ENCODE measurements at regions not wholly inside any gene's neighbourhood (a gene's known extent, or its start where the extent isn't known, plus 50 kb on each side); places are given as distances from the start of the nearest gene placed in this dataset.

GRCh38 chr11:92447586-92447985 lies 223.0 kb downstream of the FAT3 start:
- H3K36me3 ChIP-seq (ENCODE audit: insufficient read depth): no peaks in the 10 kb centered on the region
- no peak overlapping the region for H3K27ac ChIP-seq (ENCODE audit: low read depth)
- no peak overlapping the region for H3K4me3 ChIP-seq
- Mint-ChIP-seq H3K27ac (no peak overlapping the region), H3K27me3 (ENCODE audit: insufficient read depth, low read depth, poor library complexity) (peaks cover 7% of the 10 kb centered on the region), H3K4me1 (peaks cover 74% of the 10 kb centered on the region), H3K9me3 (no peaks in the 10 kb centered on the region), H3K36me3 (ENCODE audit: low read depth) (peaks cover 4% of the 10 kb centered on the region; the same call in 2 of the 3 replicates), H3K4me3 (no peak overlapping the region)
- H3K79me2 ChIP-seq (replicated peaks; ENCODE audit: insufficient read depth): peaks cover 71% of the 10 kb centered on the region
- H3K9me2 ChIP-seq (ENCODE audit: insufficient read depth): no peaks in the 10 kb centered on the region
- H3K4me1 ChIP-seq (ENCODE audit: insufficient read depth): peaks cover 20% of the 10 kb centered on the region
- H3K27me3 ChIP-seq (ENCODE audit: insufficient read depth): no peaks in the 10 kb centered on the region
- H3F3A ChIP-seq (replicated peaks; ENCODE audit: low read depth): no peaks in the 10 kb centered on the region
- H2AFZ ChIP-seq: no peak overlapping the region
- ATAC-seq: peak; percentile 21
- no peak overlapping the region for H3K4me2 ChIP-seq
- H4K20me1 ChIP-seq (replicated peaks; ENCODE audit: insufficient read depth): peaks cover 8% of the 10 kb centered on the region
- no peak for DNase-seq (ENCODE audit: low spot score)
- TF ChIP-seq ZNF331 (CRISPR knock-in tag; IDR thresholded peaks at IDR 0.05; ENCODE audit: low read depth) (no peak), NANOG (IDR thresholded peaks at IDR 0.05; ENCODE audit: borderline replicate concordance) (no peak), EZH2phosphoT487 (IDR thresholded peaks at IDR 0.05; ENCODE audit: unreplicated experiment) (no peak), CREB1 (CRISPR knock-in tag; IDR thresholded peaks at IDR 0.05; ENCODE audit: low read depth) (no peak), REST (IDR thresholded peaks at IDR 0.05; ENCODE audit: unreplicated experiment) (no peak), ZNF114 (CRISPR knock-in tag; IDR thresholded peaks at IDR 0.05) (no peak), POLR2AphosphoS5 (IDR thresholded peaks at IDR 0.05; ENCODE audit: low read depth) (no peak), ETS1 (IDR thresholded peaks at IDR 0.05) (no peak), STAT1 (IDR thresholded peaks at IDR 0.05; ENCODE audit: unreplicated experiment) (no peak), JUNB (IDR thresholded peaks at IDR 0.05; ENCODE audit: unreplicated experiment) (no peak), ZNF462 (CRISPR knock-in tag; IDR thresholded peaks at IDR 0.05) (no peak; the same call in 1 of the 2 replicates), EZH2 (IDR thresholded peaks at IDR 0.05; ENCODE audit: low read depth, unreplicated experiment) (no peak)
- TF ChIP-seq, protein P1, sequence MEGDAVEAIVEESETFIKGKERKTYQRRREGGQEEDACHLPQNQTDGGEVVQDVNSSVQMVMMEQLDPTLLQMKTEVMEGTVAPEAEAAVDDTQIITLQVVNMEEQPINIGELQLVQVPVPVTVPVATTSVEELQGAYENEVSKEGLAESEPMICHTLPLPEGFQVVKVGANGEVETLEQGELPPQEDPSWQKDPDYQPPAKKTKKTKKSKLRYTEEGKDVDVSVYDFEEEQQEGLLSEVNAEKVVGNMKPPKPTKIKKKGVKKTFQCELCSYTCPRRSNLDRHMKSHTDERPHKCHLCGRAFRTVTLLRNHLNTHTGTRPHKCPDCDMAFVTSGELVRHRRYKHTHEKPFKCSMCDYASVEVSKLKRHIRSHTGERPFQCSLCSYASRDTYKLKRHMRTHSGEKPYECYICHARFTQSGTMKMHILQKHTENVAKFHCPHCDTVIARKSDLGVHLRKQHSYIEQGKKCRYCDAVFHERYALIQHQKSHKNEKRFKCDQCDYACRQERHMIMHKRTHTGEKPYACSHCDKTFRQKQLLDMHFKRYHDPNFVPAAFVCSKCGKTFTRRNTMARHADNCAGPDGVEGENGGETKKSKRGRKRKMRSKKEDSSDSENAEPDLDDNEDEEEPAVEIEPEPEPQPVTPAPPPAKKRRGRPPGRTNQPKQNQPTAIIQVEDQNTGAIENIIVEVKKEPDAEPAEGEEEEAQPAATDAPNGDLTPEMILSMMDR (conservative IDR thresholded peaks at IDR 0.05; ENCODE audit: low read depth in 2 of 2): no peak

Data from GM23338 (cell line).